ENCODE measurements at regions not wholly inside any gene's neighbourhood (a gene's known extent, or its start where the extent isn't known, plus 50 kb on each side); places are given as distances from the start of the nearest gene placed in this dataset.

DNA sequence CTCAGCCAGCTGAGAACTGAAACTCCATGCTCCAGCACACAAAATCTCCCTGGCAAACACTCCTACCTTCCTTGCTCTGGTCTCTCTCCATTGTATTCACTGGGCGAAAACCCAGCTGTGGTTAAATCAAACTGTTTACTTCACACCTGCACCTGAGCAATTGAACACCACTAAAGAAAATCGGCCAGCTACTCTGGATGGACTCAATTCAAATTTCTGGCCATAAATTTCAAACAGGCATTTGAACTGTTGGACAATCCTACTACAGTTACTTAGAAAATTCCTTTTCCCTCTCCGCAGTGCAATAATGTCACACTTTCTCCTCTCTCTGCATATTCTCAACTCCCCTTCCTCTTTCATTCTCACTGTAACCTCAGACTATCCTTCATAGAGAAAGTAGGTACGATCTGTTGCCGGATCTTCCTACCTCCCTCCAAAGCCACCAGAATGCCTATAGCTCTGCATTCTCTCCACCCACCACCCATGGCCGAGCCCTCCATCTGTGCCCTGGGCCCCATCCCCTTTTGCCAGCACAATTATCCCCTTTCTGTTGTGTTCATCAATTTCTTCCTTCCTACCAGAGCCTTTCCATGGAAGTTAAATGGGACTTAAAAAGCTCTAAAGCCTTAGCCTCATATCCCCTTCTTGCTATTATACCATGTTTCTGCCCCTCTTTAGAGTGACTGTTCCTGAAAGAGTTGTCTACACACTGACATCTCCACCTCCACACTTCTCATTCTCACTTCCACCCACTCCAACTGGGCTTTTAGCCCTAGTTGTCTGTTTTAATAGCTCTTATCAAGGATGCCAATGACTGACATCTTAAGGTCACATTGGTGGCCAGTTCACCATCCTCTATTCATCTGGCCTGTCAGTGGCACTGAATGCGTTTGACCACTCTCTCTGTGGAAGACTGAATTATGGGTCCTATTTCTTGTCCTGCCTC is 127.5 kb upstream of the SLC1A4 start:
- TF ChIP-seq GABPA (IDR thresholded peaks at IDR 0.05 in 1 of 2, conservative IDR thresholded peaks at IDR 0.05 in 1 of 2) (no peak), CTCF (IDR thresholded peaks at IDR 0.05; ENCODE audit: low read depth, low read length, missing input control) (no peak), TAF1 (conservative IDR thresholded peaks at IDR 0.05) (no peak), FOXA1 (IDR thresholded peaks at IDR 0.05) (no peak), RAD21 (IDR thresholded peaks at IDR 0.05) (no peak), ATF3 (IDR thresholded peaks at IDR 0.05) (no peak), MAX (IDR thresholded peaks at IDR 0.05) (no peak), EGR1 (IDR thresholded peaks at IDR 0.05; ENCODE audit: low read depth in 2 of 2) (no peak), YY1 (IDR thresholded peaks at IDR 0.05) (no peak), RXRA (IDR thresholded peaks at IDR 0.05) (no peak), JUND (IDR thresholded peaks at IDR 0.05) (no peak), ZBTB33 (IDR thresholded peaks at IDR 0.05) (no peak), SP1 (IDR thresholded peaks at IDR 0.05) (no peak)
- TF ChIP-seq, protein P1, sequence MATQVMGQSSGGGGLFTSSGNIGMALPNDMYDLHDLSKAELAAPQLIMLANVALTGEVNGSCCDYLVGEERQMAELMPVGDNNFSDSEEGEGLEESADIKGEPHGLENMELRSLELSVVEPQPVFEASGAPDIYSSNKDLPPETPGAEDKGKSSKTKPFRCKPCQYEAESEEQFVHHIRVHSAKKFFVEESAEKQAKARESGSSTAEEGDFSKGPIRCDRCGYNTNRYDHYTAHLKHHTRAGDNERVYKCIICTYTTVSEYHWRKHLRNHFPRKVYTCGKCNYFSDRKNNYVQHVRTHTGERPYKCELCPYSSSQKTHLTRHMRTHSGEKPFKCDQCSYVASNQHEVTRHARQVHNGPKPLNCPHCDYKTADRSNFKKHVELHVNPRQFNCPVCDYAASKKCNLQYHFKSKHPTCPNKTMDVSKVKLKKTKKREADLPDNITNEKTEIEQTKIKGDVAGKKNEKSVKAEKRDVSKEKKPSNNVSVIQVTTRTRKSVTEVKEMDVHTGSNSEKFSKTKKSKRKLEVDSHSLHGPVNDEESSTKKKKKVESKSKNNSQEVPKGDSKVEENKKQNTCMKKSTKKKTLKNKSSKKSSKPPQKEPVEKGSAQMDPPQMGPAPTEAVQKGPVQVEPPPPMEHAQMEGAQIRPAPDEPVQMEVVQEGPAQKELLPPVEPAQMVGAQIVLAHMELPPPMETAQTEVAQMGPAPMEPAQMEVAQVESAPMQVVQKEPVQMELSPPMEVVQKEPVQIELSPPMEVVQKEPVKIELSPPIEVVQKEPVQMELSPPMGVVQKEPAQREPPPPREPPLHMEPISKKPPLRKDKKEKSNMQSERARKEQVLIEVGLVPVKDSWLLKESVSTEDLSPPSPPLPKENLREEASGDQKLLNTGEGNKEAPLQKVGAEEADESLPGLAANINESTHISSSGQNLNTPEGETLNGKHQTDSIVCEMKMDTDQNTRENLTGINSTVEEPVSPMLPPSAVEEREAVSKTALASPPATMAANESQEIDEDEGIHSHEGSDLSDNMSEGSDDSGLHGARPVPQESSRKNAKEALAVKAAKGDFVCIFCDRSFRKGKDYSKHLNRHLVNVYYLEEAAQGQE (IDR thresholded peaks at IDR 0.05): no peak

Data from liver (tissue), 3 donors.